Activated CD8-positive, alpha-beta memory T cell treated with anti-CD3 and anti-CD28 coated beads, Interleukin-2, amount 50 U/mL, for 24 hours (primary cell): ENCODE measurements at regions not wholly inside any gene's neighbourhood (a gene's known extent, or its start where the extent isn't known, plus 50 kb on each side); places are given as distances from the start of the nearest gene placed in this dataset.

Experiments
- DNase-seq: peaks from one replicate; pipeline ENCODE4 v3.0.0-alpha.2; 2020; ENCODE audit errors: extremely low read depth

DNA sequence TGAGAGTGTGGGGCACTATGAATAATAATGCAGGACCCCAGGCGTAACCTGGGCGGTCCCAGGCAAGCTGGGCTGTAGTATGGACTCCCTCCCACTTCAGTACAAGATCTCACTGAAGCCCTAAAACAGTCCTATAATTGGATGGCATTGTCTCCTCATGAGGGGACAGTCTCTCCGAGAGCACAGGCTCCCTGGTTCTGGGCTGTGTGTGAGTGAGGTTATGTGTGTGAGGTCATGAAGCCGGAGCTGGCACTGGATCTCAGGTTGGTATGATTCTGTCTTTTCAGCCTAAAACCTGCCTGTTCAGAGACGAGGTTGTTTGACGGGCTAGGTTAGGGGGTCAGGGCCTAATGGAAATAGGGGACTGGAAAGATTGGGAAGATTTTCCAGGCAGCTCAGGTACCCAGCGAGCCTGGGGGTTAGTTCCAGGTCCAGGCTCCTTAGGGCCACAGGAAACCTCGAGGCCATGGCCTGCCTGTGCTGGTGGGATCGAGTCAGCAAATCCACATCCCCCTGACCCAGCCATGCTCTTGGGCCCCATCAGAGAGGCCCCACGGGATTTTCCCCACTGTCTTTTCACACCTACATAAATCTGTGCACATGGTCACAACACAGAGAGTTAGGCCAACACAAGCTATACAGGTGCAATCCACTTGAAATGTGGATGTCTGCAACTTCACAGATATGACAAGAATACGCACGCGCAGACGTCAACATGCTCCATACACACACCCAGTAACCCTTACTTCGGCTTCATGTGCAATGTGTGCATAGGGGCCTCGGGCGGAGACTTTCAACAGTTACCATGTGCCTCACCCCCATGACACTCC lies 94.8 kb downstream of the INHBB start:
- DNase-seq = no peak

DNA sequence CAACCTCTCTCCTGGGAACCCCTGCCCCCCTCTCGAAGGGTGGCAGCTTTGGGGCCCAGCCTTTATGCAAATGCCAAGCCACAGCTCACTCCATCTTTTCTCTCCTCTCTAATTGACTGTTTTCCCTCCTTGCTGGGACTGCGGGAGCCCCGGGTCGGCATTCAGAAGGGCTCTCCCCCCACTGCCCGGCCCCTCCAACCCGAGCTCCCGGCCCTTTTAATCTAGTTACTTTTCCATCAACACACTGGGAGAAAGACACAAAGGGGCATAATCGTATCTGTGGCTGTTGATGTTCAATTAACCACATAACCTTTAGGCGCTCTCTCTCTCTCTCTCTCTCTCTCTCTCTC lies 95.4 kb downstream of the INHBB start:
- no peak for DNase-seq

DNA sequence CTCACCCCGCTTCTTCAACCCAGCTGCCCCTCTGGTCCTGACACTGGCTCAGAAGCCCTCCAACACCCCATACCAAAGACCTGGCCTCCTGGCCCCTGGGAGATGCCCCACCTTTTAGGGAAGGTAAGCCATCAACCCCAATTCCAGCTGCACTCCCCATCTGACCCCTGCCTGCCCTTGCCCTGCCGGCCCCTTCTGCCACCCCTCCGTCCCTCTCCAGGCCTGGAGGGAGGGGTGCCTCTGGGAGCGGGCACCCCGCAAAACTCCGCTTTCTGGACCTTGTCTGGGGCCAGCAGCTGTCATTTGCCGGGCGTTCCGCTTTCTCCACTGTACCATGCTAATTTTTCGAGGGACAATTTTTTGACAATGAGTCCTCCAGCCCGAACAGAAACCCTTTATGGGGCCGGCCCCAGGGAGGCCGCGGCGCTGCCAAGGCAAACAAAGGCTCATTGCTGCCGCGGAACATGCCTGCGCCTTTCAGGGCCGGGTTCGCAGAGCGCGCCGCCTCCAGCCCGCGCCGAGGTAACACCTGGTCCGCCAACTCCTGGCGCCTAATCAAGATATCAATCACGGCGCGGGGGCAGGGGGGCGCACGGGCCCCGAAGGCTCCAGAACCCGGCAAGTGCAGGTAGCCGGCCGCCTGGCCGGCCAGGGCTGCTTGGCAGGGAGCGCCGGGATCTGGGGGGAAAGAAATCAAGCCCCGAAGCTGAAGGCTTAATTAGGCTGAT lies 96.0 kb downstream of the INHBB start:
- DNase-seq = no peak

DNA sequence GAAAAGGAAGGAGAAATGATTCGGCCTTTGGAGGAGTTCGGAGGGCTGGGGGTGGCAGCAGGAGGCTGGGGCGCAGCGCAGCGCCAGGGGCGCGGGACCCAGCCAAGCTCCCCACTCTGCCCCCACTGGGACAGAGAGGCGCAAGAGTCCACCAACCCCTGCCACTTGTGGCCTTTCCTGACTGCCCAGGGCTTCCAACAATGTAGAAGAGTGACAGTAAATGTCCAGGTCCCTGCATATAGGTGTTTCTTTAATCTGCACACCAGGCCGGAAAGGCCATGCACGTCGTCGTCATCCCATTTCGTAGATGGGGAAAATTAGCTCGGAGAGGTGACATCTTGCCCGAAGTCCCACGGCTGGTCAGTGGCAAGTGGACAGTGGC lies 96.6 kb downstream of the INHBB start:
- DNase-seq = no peak

DNA sequence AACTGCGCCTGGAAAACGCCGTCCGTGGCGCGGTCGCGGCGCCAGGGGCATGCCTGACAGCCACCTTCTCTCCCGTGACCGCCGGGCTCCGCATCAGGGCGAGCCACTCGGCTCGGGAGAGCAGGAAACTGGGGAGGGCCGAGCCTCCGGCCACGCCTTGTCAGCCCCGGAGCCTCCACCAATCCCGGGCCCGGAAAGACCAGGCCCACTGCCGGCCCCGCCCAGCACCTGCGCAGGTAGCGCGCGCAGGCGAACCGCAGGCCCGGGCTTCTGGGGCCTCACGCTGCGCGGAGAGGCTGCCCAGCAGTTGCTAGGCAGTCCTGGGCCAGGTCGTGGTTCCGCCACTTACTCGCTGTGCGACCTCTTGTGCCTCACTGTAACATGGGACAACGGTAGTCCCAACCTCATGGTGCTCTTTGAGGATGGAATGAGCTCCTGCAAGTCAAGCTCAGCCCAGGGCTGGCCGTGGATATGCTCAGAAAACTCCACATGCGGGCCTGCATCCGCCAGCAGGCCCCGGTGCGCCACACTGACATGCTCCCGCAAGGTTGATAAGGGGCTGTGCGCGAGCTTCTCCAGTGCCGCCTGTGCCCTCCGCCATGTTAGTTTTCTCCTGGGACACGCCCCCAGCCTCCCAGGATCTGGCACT lies 97.1 kb downstream of the INHBB start:
- no peak for DNase-seq

DNA sequence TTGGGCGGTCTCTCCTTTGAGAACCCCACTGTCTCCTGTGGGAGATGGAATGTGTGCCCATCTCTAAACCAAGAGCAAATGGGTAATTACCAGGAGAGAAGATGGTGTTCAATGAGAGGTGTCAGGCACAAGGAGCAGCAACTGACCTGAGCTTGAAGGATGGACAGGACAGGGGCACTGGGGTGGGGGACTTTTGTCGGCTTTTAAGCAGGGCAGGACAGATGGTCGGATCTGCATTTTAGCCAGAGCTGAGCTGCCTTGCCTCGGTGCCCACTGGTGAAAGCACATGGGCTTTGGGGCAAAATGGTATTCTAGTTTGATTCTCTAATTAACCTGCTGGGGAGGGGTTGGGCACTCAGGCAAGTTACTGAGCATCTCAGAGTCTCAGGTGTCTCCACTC lies 98.0 kb downstream of the INHBB start:
- no peak for DNase-seq

DNA sequence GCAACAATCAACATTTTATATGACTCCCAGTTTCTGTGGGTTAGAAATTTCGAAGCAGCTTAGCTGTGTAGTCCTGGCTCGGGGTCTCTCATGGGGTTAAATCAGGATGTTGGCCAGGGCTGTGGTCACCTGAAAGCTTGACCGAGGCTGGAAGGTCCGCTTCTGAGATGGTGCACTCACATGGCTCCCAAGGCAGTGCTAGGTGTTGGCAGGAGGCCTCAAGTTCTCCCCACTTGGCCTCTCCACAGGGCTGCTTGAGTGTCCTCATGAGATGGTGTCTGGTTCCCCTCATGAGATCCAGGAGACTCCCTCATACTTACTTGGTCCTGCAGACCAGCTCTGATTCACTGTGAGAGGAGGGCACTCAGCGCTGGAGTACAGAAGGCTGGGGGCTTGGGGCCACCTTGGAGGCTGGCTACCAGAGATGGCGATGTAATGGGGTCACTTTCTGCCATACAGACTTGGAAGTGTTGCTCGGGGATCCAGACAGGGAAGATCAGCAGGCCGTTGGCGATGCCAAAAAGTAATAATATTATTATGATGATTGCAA lies 98.8 kb downstream of the INHBB start:
- DNase-seq = no peak

DNA sequence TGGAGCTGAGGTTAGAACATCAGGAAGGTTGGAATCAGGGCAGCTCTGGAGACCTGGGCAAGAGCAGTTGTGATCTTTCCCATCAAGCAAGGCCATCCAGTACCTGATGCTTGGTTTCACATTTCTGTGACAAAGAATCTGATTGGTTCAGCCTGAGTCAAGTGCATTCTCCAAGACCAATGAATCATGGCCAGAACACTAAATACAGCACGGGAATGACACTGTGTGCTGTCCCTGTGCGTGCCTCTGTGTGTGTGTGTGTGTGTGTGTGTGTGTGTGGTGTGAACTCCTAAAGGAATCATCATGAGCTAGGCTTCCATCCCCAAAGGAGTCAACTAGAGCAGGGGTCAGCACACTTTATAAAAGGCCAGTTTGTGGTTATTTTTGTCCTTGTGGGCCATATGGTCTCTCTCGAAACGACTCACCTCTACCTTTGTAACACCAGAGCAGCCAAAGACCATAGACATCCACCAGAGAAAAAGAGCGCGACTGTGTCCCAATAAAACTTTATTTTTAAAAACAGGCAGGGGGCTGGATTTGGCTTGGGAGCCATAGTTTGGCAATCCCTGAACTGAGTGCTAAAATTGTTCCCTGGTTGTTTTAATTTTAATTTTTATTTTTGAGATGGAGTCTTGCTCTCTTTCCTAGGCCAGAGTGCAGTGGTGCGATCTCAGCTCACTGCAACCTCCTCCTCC lies 99.7 kb downstream of the INHBB start:
- no peak for DNase-seq

DNA sequence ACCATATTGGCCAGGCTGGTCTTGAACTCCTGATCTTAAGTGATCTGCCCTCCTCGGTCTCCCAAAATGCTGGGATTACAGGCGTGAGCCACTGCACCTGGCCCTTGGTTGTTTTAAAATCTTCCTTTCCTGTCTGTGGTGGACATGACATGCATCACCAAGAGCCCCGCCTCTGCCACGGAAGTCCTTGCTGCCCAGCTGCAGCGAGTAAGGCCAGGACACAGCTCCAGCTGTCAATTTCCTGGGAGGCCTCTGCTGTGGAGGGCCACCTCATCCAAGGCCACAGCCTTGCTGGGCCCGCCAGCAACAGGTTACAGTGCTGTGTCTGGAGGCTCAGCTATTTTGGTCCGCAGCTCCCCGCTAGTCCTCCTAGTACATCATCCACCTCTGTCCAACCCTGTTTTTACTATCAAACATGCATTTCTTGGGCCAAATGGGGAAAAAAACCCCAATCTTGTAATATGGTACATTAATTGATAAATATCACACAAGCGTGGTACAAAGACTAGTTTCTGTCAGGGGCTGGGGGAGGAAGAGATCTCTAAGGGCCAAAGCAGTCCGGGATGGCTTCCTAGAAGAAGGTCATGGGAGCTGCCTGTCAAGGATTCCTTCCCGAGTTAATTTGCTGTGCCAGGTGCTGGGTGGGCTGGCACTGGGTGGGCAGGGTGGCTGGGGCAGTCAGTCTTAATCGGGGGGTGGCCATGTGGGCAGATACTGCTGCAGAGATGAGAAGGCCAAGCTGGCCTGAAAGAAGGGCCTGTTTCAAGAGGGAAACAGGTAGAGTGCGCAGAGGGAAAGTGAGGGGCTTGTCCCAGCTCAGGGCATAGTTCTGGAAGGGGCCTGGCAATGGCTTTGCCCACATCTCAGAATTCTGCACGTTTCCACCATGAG lies 100.5 kb downstream of the INHBB start:
- DNase-seq = no peak

DNA sequence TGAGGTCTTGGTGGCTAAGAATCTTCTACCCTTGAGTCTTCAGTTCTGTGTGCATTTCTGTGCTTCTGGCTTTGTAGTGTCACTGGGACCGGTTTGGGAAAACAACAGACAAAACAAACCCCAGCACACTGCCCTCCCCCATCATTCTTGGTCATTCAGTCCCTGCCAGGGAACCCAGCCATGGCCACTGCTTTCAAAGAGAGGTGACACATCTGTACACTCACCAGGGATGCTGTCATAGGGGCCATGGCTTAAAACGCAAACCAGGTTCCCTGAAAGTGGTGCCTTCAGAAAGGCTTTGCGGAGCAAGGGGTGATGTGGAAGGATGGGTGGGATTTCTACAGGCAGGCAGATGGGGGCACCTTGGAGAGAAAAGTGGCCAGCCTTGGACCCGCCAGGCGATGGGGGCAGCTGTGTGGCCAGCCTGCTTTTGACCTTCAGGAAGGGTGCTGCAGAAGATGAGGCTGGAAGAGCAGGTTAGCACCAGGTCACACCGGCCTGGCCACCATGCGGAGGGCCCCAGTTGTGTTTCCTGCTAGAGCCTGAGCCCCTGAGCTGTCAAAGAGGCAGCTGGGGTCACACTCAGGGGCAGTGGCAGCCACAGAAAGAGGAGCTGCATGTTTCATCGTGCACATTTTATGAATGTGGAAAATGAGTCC lies 101.3 kb downstream of the INHBB start:
- DNase-seq = no peak

DNA sequence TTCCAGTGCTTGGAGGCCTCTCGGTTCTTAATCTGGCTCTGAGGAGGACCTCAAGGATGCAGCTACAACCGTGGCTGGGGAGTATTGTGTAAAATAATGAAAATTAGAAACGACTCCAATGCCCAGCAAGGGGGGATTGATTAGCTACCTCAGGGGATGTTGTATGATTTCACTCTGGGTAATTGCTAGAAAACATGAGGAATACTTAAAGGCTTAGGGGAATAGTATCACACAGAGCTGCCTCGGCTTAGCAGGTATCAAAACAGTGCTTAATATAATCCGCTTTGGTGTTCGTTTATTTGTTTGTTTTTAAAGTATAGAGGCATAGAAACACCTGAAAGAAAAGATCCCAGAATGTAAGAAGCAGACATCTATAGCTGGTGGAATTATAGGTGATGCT lies 102.5 kb downstream of the INHBB start:
- DNase-seq = no peak

DNA sequence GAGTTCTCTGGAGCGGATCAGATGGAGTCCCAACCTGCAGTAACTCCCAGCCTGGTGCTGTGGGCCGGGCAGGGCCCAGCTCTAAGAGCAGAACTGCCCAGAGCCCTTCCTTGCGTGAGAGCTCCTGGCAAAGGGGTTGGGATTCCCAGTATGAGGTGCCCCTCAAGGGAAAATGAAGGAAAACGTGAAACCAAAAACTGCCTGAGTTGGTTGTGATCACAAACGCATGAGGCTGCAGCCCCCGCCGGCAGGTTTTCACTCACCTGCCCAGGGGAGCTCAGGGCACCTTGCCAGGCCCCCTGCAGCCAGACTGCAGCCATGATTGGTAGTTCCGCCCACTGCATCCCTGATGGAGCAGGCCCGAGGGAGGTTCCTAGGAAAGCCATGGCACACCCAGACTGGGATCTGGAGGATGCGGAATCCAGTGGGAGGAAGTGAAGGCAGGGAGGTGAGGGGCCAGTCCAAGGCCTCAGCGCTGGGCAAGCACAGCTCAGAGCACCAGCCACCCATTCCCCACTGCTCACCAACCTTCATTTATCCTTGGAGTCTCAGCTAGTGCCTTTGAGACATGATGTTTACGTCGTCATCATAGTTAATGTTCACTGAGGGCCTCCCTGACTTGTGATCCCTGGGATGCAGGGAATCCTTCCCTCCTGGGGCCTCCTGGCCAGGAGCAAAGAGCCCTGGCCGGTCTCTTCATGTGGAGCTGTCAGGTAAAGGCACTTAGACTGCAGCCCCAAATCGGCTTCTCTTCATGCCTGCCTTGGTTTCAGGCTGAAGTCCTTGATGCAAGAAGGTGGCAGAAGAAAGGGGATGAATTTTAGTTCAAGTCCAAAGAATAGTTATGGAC lies 103.2 kb downstream of the INHBB start:
- no peak for DNase-seq

DNA sequence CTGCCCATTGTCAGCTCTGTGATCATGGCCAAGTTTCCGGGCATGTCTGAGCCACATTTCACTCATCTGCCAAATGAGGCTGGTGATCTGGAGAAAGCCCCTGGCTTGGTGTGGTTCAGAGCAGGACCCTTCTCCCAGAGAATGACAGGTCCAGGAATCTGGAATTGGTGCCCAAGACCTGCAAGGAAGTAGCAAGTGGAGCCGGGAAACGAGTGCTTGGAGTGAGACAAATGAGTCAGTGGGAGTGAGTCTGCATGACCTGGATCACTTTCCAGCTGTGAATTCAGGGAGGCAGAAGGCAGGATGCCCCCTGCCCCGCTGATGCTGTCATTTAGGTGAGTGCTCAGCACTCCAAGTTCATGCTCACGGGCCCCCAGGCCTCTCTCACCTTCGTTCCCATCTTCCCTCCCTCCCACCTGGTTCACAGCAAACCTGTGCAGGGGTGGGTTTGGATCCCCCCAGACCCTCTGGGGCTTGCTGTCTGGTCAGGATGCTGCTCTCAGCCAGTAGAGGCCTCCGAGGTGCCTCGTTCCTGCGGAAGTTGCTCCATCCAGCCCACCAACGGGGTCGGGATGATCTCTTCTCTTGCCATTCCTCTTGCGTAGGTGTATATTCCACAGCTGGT lies 104.4 kb downstream of the INHBB start:
- DNase-seq = no peak

DNA sequence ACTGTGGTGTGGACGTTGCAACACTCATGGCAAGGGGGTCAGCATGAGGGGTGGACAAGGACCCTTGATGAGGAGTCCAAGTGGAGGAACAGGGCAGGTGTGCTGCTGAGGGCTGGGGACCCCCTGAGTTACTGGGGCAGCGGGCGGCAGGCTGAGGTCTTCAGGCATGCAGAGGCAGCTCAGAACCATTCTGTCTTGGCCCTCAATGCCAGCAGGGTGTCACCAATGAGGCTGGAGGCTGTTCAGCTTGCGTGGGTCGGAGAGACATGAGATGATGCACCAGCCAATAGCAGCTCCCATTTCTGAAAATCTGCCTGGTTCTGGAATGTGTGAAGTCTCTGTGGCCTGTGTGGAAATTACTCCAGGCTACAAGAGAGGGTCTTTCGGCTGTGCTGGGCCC lies 105.4 kb downstream of the INHBB start:
- DNase-seq = no peak

DNA sequence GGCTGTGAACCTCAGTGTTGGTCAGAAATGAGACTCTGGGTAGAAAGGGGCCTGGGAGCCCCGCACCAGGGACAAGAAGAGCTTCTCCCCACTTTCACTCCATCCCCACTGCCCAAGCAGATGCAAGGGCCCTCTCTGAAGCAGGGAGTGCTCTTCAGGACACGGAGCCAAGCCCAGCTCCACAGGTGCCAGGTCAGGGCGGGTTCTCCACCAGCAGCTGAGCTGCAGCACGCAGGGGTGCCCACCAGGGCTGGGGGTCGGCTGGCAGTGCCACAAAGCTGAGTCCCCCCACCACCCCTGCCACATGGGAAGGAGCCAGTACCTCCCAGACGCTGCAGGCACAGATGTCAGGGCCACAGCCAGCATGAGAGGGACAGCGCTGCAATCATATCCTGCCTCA lies 106.2 kb downstream of the INHBB start:
- no peak for DNase-seq

DNA sequence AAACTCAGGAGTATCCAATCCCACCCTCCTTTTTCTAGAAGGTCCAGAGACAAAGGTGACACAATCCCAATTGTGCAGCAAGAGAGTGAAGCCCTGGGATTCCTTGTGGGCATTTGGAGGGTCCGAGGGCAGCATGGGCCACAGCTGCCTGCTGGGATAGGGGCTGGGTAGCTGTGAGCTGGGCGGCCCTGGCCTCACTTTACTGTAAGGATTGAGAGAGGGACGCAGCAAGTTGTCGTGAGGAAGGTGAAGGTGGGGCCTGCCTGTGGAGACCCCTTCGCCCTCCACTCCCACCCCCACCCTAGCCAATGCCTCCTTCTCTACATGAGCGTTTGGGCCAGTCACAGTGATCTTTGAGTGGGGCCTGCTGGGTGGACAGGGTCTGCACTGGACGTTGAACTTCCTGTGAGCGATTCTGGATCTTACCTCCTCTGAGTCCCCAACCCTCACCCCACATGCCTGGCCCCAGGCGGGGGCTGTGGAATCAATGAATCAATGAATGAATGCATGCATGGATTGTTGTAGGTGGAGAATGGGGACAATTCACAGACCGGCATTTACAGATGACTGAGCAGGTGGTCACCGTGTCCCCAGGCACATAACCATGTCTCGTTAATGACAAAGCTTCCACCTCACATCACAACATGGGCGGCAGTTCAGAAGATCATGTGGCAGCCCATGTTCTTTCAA lies 107.2 kb downstream of the INHBB start:
- no peak for DNase-seq

DNA sequence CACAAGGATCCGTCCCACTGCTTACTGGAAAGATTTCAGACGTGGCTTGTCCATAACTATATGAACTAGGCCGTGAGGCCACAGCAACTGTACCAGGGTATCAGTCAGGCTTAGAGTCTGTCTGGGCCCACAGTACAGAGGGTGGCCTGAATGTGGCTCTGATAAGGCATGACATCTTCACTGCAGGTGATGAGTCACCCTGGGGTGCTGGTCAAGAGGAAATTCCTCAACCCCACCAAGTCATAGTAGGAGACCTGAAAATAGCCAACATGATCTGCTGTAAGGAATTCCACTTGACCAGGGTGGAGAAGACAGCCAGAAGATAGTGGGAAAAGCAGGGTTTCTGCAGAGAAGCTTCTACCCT lies 107.7 kb downstream of the INHBB start:
- DNase-seq = no peak

DNA sequence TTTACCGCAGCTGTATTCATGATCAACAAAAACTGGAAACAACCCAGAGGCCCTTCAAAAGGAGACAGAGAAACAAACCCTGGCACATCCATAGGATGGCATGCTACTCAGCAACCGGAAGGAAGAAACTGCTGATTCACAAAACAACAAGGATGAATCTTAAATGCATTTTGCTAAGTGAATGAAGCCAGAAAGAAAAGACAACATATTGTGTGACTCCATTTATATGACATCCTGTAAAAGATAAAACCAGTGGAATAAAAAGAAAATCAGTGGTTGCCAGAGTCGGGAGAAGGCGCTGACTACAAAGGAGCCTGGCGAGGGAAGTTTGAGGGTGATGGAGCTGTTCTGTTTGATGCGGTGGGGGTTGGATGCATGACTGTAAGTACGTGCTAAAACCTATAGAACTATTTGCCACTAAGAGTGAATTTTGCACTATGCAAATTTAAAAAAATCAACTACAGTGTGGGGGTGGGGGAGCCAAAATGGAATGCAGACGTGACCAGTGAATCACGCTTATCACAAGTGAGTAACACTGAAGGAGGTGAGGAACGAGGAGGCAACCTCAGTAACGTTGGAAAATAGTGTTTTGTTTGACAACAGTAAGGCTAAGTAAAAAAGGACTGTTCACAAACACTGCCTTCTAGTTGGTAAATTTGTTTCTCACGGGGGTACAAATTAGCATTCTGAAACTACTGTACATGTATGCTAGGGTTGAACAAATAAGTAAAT lies 108.9 kb downstream of the INHBB start:
- no peak for DNase-seq
